GM21515 (cell line): ENCODE measurements at regions not wholly inside any gene's neighbourhood (a gene's known extent, or its start where the extent isn't known, plus 50 kb on each side); places are given as distances from the start of the nearest gene placed in this dataset.
"Not testable (repeated sequence)": the region's sequence is repeated elsewhere in the genome, so short reads cannot be mapped to it uniquely, and the experiment has no call there.

Experiments
- ATAC-seq: cut with Tn5 transposase; IDR thresholded peaks from one replicate; pipeline ENCODE4 v1.9.1; 2021; ENCODE audit not compliant: unreplicated experiment

DNA sequence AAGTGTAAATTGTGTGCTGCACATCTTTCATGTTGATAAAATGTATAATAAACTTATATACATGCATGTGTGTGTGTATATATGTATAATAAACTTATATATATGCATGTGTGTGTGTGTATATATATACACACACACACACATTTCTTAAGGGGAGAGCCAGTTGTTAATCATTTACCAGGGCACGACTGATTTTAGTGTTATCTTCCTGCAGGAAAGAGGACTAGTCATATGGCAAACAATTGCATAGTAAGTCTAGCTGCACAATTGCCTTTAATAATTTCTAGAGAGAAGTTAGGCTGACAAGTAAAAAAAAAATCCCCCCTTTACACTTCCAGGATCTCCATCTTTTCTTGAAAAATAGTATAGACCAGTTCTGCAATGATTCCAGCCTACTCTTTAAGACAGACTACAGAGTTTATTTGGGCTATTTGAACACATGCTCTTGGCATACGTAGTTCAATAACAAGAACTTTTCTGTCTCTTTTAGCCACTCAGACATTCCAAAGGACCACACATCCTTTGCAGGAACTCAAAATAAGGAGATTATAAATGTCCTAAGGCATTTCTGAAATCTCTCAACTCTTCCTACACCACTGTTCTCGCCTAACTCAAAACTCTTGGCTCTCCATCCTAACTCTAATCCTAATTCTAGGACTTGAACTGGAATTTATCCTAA lies 163.6 kb upstream of the SETMAR start:
- no peak for ATAC-seq

DNA sequence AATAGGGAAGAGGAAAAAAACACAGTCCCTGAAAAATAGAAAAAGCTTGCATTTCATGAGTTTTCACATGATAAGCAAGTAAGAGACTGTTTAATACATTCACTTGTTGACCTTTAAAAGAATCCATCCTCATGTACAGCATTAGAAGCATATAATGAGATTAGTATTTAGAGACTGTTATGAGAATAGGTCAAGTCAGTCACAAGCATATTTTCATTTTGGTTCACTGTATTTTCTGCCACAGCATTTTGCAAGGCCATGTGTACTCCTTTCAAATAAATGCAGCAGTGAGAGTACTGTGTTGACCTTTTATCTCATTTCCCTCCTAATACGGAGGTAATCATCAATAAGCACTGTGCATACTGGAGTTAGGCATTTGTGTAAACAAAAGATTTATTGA lies 162.2 kb upstream of the SETMAR start:
- no peak for ATAC-seq

DNA sequence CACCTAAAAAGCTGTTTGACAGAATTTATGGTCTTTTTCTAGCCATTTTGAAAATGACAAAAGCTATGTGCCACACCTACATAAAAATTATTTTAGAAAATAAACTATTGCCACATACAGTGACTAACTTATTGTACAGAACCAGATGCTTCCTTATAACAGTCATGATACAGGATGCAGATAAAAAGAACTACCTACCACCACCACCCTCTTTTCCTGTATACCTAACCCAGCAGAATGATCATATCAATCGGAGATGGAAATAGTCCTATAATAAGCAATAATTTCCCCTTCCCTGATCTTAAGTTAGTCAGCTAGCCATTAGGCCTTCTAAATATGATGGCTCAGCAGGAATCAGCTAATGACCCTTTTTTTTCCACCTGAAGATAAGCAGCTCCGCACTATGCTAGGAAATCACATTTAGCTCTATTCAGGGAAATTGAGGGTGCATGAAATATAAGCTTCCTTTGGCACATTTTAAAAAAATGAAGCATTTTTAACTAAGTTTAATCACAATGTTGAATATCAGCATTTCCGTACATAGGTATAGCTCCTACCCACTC lies 155.5 kb upstream of the SETMAR start:
- no peak for ATAC-seq

DNA sequence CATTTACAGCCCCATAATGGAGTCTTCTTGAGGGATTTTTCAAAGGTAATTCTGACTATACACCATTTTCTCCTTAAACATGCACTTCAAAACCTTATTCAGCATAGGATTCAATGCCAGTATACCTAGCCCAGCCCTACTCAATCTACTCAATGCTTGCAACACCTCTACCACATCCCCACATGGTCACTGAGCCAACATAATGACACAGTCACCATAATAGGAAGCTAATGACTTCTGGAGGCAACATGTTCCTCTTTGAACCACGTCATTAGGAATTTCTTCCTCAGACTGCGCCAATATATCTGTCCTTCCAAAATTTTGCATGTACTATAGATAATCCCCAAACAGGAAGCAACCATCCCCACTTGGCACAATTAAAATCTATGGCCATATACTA lies 153.9 kb upstream of the SETMAR start:
- no peak for ATAC-seq

DNA sequence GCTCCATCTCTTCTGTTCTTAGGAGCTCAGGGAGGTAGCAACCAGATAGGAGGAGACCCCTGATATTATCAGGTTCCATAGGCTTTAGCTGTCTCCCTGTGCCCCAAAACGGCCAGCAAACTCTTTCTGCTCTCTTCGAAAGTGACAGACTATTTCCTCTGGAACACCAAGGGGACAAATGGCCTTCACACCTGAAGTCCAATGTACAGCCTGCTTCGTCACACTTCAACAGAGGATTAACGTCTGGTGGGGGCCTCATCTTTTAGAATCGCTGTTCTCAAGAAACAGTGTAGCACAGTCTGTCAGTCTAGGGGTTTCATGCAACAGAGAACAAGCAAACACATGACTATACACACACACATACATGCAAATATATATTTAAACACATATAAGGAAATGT lies 152.4 kb upstream of the SETMAR start:
- ATAC-seq: no peak

DNA sequence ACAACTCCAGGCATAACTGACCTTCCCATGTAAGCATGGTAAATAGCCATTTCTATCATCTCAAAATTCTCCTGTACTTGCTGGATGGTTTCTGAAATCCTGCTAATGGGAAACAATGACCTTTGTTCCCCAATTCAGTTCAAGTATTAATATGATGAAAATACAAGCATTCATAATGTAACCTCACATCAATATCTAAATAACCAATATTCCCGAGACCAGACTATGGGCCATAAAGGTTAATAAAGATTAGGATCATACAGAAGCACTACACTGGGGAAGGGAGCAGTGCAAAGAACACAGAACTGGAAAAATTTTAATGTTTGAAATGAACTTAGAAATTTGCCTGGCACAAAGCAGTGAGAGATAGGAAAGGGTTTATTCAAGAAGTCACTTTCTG lies 151.3 kb upstream of the SETMAR start:
- ATAC-seq: no peak

DNA sequence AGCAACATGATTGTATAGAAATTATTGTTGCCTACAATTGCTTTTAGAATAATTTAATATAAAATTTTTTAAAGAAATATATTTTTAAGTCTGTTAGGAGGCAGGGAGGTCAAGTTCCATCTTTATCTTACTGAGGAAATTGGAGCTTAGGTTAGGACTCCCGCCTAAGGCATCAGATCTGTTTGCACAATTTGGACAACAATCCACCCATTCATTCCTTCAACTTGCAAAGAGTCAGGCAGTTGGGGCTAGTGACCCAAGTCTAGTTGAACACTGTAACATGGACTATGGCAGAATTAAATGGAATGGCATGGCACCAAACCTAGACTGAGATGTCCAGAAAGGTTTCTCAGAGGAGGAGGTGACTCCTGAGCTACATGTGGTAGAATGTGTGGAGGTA lies 149.4 kb upstream of the SETMAR start:
- no peak for ATAC-seq

DNA sequence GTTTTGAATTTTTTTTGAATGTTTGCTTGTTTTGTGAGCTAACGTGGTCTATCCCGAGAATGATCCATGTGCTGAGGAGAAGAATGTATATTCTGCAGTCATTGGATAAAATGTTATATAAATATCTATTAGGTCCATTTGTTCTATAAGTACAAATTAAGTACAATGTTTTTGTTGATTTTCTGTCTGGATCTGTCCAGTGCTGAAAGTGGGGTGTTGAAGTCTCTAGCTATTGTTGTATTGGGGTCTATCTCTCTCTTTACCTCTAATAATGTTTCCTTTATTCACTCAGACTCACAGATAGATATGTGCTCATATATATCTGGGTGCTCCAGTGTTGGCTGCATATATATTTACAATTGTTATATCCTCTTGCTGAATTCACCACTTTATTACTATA lies 144.8 kb upstream of the SETMAR start:
- ATAC-seq: no peak

DNA sequence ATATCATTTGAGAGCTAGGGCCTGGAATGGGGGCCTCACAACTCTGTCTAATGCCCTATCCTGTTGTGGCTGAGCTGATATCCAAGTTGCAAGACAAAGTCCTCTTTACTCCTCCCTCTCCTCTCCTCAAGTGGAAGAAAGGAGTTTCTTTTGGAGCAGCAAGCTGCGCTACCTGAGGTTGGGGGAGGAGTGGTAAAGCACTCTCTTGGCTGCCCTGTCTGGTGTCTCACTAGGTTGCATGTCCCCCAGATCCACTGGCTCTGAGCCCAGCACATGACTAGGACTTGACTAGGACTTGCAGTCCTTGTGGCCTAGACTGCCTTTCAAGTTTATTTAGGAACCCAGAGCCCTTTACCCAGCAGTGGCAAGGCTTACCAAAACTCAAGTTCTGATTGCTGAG lies 141.1 kb upstream of the SETMAR start:
- no peak for ATAC-seq

DNA sequence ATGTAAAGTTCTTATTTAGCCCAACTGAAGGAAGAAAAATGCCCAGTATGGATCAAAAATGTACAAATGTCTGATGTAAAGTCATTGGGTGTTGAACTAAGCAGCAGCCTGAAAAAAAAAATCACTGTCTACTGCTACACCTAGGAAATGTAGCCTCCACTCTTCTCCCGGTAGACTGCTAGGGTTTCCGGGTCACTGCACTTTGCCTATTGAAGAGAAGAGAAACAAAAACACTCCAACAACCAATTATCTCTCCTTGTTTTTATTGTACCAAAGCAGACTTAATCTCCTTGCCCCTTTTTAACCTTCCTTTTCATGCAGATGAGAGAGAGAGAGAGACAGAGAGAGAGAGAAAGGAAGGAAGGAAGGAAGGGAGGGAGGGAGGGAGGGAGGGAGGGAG lies 140.2 kb upstream of the SETMAR start:
- no peak for ATAC-seq

DNA sequence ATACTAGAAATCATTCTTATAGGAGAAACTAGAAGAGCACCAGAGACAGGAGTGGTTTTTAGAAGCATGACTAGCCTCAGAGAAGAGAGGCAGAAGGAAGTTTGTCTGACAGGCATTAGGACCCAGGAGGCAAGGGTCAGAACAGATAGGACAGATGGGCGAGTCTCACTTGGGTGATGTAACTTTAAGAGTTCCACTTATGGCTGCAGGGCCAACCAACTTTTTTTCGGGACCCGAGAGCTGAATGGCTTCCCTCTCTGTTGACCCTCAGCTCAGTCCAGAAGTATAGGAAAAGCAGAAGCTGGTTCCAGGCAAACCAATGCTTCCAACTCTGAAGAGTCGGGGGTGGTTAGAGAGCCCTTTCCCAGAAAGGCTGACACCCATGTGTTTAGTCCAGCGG lies 136.6 kb upstream of the SETMAR start:
- no peak for ATAC-seq

DNA sequence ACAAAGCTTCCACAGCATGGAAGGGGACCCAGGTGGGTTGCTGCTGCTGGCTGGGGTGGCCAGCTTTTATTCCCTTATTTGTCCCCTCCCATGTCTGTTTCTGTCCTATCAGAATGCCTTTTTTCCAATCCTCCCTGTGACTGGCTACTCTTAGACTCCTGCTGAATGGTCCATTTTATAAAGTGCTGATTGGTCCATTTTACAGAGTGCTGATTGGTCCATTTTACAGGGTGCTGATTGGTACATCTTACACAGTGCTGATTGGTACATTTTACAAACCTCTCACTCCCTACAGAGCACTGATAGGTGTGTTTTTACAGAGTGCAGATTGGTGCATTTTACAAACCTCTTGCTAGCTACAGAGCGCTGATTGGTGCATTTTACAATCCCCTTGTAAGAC lies 135.9 kb upstream of the SETMAR start:
- not testable (repeated sequence) for ATAC-seq

DNA sequence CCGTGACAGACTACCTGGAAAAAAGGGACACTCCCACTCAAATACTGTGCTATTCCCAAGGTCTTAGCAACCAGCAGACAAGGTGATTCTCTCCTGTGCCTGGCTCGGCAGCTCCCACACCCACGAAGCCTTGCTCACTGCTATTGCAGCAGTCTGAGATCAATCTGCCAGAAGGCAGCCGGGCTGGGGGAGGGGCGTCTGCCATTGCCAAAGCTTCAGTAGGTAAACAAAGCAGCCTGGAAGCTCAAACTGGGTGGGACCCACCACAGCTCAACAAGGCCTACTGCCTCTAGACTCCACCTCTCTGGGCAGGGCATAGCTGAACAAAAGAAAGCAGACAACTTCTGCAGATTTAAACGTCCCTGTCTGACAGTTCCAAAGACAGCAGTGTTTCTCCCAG lies 128.4 kb upstream of the SETMAR start:
- ATAC-seq: no peak

DNA sequence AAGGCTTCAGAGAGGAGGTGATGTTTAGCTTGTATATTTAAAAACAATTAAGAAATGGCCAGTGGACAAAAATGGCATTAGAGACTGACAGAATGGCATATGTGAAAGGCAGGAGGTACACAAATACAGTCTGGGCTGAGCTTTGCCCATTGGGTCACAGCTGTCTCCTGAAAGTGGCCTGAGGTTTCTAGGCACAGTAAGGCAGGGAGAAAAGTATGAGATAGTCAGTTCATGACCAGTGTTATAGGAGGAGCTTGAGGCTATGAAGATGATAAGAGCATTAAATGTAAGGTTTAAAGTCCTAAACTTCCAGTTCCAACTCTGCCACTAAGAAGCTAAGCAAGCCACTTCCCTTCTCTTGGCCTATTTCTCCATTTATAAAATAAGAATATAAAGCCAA lies 111.2 kb upstream of the SETMAR start:
- no peak for ATAC-seq

DNA sequence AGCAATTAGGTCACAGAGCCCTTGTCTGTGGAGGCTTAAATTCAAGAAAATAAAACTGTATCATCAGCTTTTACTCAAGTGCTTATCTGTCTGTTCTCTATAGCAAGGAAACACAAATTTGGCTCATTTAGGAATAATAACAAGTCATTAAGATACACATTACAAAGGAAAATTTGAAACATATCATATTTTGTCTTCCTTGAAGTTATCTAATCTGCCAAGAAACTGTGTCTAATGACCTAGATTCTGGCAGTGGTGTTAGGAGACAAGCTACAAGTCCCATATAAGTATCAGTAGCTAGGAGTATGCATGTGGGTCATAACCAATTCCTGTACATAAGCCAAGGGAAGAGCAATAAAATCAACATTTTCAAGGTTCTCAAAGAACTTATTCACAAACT lies 108.2 kb upstream of the SETMAR start:
- no peak for ATAC-seq

DNA sequence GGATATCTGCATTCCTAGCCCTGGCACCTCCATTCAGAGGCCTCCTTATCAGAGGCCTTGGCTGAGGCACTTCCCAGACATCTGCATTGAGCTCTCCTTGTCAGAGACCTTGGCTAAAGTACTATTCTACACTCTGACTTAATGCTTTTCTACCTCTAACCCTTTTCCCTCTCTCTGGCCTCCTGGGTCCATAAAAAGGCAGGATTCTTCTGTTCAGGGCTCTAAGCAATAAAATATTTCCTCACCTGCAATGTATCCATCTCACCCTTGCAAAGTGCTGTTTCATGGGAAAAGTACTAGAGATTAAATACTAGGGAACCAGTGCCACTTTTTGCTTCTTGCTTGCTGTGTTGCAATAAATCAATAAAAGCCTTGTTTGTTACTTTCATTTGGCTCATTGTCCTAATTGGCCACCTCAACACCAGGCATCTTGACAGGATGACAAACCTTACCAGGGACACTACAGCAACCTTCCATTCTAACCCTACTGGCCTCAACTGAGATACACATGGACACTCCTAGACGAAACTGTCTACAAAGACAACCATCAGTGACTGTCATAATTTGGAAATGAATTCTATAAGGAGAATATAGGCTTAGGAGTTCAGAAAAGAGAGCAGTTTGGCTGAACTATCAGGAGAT lies 106.5 kb upstream of the SETMAR start:
- no peak for ATAC-seq

DNA sequence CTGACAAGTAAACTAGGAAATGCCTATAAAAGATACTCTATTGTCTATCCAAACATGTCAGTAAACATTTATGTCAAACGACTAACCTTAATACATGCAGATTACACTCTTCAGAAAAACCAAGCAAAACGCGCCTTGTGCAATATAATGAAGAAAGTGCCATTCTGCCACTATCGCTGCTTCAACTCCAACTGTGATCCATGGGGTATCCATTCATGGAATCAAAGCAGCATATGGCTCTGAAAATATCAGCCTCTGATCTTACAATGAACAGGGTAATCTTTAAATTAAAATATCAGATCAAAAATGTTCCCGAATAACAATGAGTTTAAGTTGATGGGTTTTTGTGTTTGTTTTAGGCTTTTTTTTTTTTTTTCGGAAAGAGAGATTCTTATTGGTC lies 105.5 kb upstream of the SETMAR start:
- ATAC-seq: no peak

DNA sequence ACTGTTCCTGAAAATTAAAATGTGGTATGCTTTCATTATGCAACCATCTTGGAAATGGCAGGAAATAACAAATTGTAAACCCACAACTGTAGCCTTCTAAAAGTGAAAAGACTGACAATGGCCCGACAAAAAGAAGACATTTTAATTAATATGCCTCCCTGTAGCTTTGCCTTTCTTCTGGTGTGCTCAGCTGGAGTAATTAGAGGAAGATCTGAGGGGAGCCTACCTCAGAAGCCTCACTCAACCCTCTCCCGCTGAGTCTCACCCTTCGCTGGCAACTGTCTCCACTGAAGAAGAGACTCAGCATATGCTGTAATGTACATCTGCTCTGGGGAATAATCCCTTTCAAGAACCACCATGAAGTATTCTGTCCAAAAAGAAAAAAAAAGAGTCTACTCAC lies 104.7 kb upstream of the SETMAR start:
- no peak for ATAC-seq

DNA sequence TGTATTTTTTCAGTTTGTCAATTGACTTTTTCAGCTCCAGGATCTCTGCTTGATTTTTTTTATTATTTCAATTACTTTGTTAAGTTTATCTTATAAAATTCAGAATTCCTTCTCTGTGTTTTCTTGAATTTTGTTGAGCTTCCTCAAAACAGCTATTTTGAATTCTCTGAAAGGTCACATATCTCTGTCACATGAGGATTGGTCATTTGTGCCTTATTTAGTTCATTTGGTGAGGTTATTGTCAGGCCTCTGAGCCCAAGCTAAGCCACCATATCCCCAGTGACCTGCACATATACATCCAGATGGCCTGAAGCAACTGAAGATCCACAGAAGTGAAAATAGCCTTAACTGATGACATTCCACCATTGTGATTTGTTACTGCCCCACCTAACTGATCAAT lies 98.4 kb upstream of the SETMAR start:
- ATAC-seq: not testable (repeated sequence)

DNA sequence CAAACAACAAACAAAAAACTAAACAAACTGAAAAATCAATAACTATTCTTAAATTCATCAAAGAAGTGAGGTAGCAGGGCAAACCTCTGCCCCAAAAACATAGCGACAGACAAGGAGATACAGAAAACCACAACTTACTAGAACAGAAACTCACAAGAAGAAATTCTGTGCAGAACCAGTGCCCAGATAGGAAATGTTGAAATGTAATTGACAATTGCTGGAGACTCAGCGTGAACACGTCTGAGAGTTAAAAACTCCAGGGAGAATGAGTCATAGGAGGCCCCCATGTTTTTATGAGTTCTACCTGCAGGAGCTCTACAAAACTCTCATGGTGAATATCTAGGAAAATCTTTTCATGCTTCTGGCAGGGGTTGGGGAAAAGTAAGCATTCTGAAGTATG lies 95.5 kb upstream of the SETMAR start:
- ATAC-seq: no peak

DNA sequence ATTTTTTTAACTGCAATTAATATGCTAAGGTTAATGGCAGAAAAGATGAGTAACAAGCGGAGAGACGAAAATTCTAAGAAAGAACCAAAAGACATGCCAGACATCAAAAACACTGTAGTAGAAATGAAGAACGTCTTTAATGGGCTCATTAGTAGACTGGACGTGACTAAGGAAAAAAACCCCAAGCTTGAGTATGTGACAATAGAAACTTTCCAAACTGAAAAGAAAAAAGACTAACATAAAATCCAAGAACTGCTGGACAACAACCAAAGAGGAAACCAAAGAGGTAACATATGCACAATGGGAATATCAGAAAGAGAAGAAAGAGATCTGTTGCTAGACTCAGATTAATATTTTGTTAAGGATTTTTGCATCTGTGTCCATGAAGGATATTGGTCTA lies 94.6 kb upstream of the SETMAR start:
- no peak for ATAC-seq

DNA sequence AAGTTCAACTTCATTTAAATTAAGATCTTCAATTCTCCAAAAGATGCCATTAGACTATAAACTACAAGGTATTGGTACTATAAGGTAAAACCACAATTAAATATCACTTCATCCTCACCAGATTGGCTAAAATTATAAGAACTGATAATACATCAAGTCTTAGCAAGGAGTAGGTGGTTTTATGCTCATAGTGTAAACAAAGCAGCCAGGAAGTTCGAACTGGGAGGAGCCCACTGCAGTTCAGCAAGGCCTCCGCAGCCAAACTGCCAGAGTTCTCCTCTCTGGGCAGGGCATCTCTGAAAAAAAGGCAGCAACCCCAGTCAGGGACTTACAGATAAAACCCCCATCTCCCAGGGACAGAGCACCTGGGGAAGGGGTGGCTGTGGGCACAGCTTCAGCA lies 91.6 kb upstream of the SETMAR start:
- no peak for ATAC-seq

DNA sequence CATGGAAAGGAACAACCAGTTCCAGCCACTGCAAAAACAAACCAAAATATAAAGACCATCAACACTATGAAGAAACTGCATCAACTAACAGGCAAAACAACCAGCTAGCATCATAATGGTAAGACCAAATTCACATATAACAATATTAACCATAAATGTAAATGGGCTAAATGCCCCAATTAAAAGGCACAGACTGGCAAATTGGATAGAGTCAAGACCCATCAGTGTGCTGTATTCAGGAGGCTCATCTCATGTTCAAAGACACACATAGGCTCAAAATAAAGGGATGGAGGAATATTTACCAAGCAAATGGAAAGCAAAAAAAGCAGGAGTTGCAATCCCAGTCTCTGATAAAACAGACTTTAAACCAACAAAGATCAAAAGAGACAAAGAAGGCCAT lies 89.7 kb upstream of the SETMAR start:
- not testable (repeated sequence) for ATAC-seq
